OCI-LY1 (cell line): ENCODE measurements at regions not wholly inside any gene's neighbourhood (a gene's known extent, or its start where the extent isn't known, plus 50 kb on each side); places are given as distances from the start of the nearest gene placed in this dataset.
"Not testable (repeated sequence)": the region's sequence is repeated elsewhere in the genome, so short reads cannot be mapped to it uniquely, and the experiment has no call there.

Experiments
- H2AFZ ChIP-seq: fragments of 200-600 bp; sonication (generic), shearing (Covaris generic); 2 replicates; pipeline ENCODE4 v1.6.0; 2014; ENCODE audit warnings: antibody characterized with exemption, mild to moderate bottlenecking, low read length
- H3F3A ChIP-seq: fragments of 200-600 bp; sonication (generic), shearing (Covaris generic); 2 replicates; pipeline ENCODE4 v1.6.0; 2014; ENCODE audit warnings: mild to moderate bottlenecking, antibody characterized with exemption, low read length, moderate library complexity; ENCODE audit not compliant: insufficient read depth
- H3K27ac ChIP-seq: fragments of 200-600 bp; sonication (generic); 2 replicates; pipeline ENCODE4 v1.5.1; 2014; ENCODE audit warnings: low read length, mixed run types, mild to moderate bottlenecking, low read depth; ENCODE audit not compliant: poor library complexity, severe bottlenecking
- H3K27me3 ChIP-seq: fragments of 200-600 bp; sonication (generic); 2 replicates; pipeline ENCODE4 v1.6.0; 2014; ENCODE audit warnings: antibody characterized with exemption, mild to moderate bottlenecking, low read length, moderate library complexity; ENCODE audit not compliant: insufficient read depth
- H3K36me3 ChIP-seq: fragments of 200-600 bp; sonication (generic); 2 replicates; pipeline ENCODE4 v1.6.1; 2014; ENCODE audit warnings: mild to moderate bottlenecking, antibody characterized with exemption, low read length, moderate library complexity, mixed read lengths; ENCODE audit not compliant: insufficient read depth
- H3K4me1 ChIP-seq: fragments of 200-600 bp; sonication (generic); 2 replicates; pipeline ENCODE4 v1.5.1; 2014; ENCODE audit warnings: mild to moderate bottlenecking, low read length, moderate library complexity; ENCODE audit not compliant: insufficient read depth, severe bottlenecking
- H3K4me2 ChIP-seq: fragments of 200-600 bp; sonication (generic), shearing (Covaris generic); 2 replicates; pipeline ENCODE4 v1.6.1; 2014; ENCODE audit warnings: low read length
- H3K4me3 ChIP-seq: fragments of 200-600 bp; sonication (generic); 2 replicates; pipeline ENCODE4 v1.5.1; 2014; ENCODE audit warnings: low read length, low read depth, mild to moderate bottlenecking, mixed read lengths; ENCODE audit not compliant: poor library complexity, severe bottlenecking
- H3K79me2 ChIP-seq: fragments of 200-600 bp; shearing (Covaris generic); 2 replicates; pipeline ENCODE4 v1.6.1; 2016; ENCODE audit warnings: mixed run types, low read length, mixed read lengths; ENCODE audit not compliant: insufficient read depth
- H3K9ac ChIP-seq: fragments of 200-600 bp; sonication (generic), shearing (Covaris generic); 2 replicates; pipeline ENCODE4 v1.6.1; 2014; ENCODE audit warnings: mild to moderate bottlenecking, low read length, mixed read lengths
- H3K9me2 ChIP-seq: fragments of 200-600 bp; sonication (generic), shearing (Covaris generic); 2 replicates; pipeline ENCODE4 v1.6.1; 2014; ENCODE audit warnings: low read depth, mild to moderate bottlenecking, low read length, mixed read lengths
- H3K9me3 ChIP-seq: fragments of 200-600 bp; shearing (Covaris generic); 2 replicates; pipeline ENCODE4 v1.6.1; 2014; ENCODE audit warnings: low read length, mixed read lengths
- H4K20me1 ChIP-seq: fragments of 200-600 bp; sonication (generic), shearing (Covaris generic); 2 replicates; pipeline ENCODE4 v1.6.0; 2016; ENCODE audit warnings: mild to moderate bottlenecking, low read length; ENCODE audit not compliant: insufficient read depth
- EZH2 ChIP-seq: fragments of 200-600 bp; sonication (generic), shearing (Covaris generic); IDR thresholded peaks from 2 replicates; pipeline ENCODE4 v1.8.0; 2017; ENCODE audit warnings: borderline replicate concordance, mixed run types, mild to moderate bottlenecking, antibody characterized with exemption, low read length, moderate library complexity, mixed read lengths
- TF ChIP-seq, protein P1 (sequence below): fragments of 200-600 bp; sonication (generic), shearing (Covaris generic); IDR thresholded peaks from 2 replicates; pipeline ENCODE4 v1.5.1; 2017; ENCODE audit warnings: mild to moderate bottlenecking, antibody characterized with exemption, low read length, moderate library complexity, mixed read lengths

DNA sequence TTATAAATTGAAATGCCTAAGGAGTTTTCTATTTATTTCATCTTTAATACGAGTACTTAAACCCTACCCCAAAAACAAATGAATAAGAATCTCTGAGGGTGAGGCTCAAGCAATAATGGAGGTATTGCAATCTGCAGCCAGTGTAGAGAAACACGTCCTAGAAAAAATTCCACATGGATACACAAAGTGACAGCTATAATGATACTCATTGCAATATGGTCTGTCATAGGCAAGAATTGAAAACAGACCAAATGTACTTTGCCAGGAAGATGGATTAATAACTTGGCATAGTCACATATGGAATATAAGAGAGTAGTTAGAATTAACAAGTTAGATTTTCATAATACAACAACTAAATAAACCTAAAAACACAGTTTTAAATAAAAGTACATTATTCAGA is 440.1 kb upstream of the STEAP1 start:
- Histone ChIP-seq H3K27me3 (no peaks in the 10 kb centered on the region), H3K79me2 (no peaks in the 10 kb centered on the region), H3K27ac (no peak overlapping the region), H3K36me3 (no peaks in the 10 kb centered on the region), H3F3A (no peaks in the 10 kb centered on the region), H3K4me2 (no peak overlapping the region), H3K9ac (no peak overlapping the region), H3K9me3 (no peaks in the 10 kb centered on the region), H4K20me1 (no peaks in the 10 kb centered on the region), H3K4me1 (no peaks in the 10 kb centered on the region), H3K4me3 (no peak overlapping the region), H2AFZ (no peak overlapping the region), H3K9me2 (no peaks in the 10 kb centered on the region)
- TF ChIP-seq EZH2 = no peak
- TF ChIP-seq, protein P1, sequence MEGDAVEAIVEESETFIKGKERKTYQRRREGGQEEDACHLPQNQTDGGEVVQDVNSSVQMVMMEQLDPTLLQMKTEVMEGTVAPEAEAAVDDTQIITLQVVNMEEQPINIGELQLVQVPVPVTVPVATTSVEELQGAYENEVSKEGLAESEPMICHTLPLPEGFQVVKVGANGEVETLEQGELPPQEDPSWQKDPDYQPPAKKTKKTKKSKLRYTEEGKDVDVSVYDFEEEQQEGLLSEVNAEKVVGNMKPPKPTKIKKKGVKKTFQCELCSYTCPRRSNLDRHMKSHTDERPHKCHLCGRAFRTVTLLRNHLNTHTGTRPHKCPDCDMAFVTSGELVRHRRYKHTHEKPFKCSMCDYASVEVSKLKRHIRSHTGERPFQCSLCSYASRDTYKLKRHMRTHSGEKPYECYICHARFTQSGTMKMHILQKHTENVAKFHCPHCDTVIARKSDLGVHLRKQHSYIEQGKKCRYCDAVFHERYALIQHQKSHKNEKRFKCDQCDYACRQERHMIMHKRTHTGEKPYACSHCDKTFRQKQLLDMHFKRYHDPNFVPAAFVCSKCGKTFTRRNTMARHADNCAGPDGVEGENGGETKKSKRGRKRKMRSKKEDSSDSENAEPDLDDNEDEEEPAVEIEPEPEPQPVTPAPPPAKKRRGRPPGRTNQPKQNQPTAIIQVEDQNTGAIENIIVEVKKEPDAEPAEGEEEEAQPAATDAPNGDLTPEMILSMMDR = no peak

DNA sequence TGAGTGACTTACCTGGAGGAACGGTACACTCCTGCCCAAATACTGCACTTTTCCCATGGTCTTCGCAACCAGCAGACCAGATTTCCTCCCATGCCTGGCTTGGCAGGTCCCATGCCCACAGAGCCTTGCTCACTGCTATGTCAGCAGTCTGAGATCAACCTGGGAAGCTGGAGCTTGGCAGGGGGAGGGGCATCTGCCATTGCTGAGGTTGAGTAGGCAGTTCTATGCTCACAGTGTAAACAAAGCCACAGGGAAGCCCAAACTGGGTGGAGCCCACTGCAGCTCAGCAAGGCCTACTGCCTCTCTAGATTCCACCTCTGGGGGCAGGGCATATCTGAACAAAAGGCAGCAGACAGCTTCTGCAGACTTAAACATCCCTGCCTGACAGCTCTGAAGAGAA is 435.3 kb upstream of the STEAP1 start:
- H3K9ac ChIP-seq, H4K20me1 ChIP-seq, H3K27ac ChIP-seq, H3K36me3 ChIP-seq, H3K79me2 ChIP-seq, H3K4me3 ChIP-seq, H3K9me2 ChIP-seq, H3F3A ChIP-seq, H3K27me3 ChIP-seq, H3K4me1 ChIP-seq, H2AFZ ChIP-seq, H3K9me3 ChIP-seq, H3K4me2 ChIP-seq: not testable (repeated sequence)

DNA sequence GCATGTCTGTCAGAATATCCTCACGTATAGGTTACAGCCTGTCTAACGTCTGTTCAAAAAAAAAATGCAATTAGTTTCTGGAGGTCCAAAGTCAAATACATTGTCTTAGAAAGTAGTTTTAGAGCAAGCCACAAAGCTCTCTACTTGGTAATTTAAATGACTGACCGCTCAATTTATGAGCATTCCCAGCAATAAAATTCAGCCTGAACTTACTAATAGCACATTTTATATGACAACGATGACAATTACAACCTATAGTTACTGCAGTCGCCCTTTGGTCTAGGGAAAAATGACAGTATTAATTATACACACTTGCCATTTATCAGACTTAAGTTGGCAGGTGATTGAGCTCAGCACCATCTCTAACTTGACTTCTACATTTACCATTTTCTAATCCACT is 425.8 kb upstream of the STEAP1 start:
- no peak for TF ChIP-seq EZH2
- H3K27ac ChIP-seq = no peak overlapping the region
- no peaks in the 10 kb centered on the region for H3F3A ChIP-seq
- H3K27me3 ChIP-seq = no peaks in the 10 kb centered on the region
- H4K20me1 ChIP-seq = no peaks in the 10 kb centered on the region
- H3K79me2 ChIP-seq = no peaks in the 10 kb centered on the region
- H3K4me3 ChIP-seq = no peak overlapping the region
- H3K9me2 ChIP-seq = no peaks in the 10 kb centered on the region
- no peaks in the 10 kb centered on the region for H3K36me3 ChIP-seq
- H2AFZ ChIP-seq = no peak overlapping the region
- H3K4me2 ChIP-seq = no peak overlapping the region
- H3K9me3 ChIP-seq = no peaks in the 10 kb centered on the region
- H3K4me1 ChIP-seq = no peaks in the 10 kb centered on the region
- H3K9ac ChIP-seq = no peak overlapping the region

DNA sequence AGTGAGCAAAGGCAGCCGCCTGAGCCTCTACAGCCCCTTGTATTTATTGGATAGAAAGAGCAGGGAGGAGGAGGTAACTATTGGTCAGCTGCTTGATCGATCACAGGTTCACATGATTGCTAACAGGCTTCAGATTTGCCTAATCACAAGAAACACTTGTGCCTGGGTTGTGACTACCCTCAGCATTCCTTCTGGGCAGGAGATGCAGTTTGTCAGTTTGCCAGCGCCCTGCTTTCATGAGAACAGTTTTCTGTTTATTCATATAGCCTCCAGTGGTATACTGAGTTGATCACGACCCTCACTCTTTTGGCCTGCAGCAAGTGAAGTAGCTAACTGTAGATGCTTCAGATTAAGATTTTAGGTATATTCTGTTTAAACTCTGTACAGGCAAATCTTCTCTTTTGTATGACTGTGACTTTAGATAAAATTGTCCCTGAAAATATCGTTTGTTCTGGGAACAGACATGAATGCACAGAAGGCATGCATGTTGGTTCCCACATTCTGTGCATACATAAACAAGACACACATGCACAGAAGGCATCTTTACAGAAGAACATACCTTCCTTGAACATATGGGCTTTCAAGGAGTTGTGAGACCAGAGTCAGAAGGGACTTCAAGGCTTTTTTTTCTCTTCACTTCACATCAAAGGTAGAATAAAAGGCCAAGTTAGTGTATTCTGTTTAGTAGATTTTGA is 422.4 kb upstream of the STEAP1 start:
- no peaks in the 10 kb centered on the region for H3K36me3 ChIP-seq
- no peaks in the 10 kb centered on the region for H3K4me1 ChIP-seq
- H3K4me3 ChIP-seq = no peak overlapping the region
- H3K4me2 ChIP-seq = no peak overlapping the region
- no peaks in the 10 kb centered on the region for H3K79me2 ChIP-seq
- no peaks in the 10 kb centered on the region for H3K9me2 ChIP-seq
- H3K27me3 ChIP-seq = no peaks in the 10 kb centered on the region
- no peaks in the 10 kb centered on the region for H4K20me1 ChIP-seq
- H3F3A ChIP-seq = no peaks in the 10 kb centered on the region
- TF ChIP-seq EZH2 = no peak
- TF ChIP-seq, protein P1 = no peak
- no peak overlapping the region for H3K9ac ChIP-seq
- H3K9me3 ChIP-seq = no peaks in the 10 kb centered on the region
- H3K27ac ChIP-seq = no peak overlapping the region
- H2AFZ ChIP-seq = no peak overlapping the region
